Fibroblast of upper back skin (primary cell): ENCODE measurements at regions not wholly inside any gene's neighbourhood (a gene's known extent, or its start where the extent isn't known, plus 50 kb on each side); places are given as distances from the start of the nearest gene placed in this dataset.

Experiments
- DNase-seq: peaks from one replicate; pipeline ENCODE4 v3.0.0-alpha.2; 2013

DNA sequence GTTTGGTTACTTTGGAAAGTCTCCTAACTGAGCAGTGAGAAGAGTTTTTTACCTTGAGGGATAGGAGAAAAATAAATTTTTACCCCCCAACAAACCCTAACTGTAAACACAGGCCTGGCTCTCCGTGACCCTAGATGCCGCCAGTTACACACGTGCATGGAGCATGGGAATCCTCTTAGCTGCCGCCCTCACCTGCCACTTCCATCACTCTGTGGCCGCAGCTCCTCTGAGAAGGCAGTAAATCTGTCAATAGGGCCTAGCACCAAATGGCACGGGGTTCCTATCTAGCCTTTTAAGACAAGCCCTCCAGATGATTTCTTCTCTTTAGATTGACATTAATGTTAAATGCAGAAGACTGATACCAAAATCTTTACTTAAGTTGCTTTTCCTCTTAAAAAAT is 330.3 kb upstream of the FAM241A start:
- DNase-seq = no peak

DNA sequence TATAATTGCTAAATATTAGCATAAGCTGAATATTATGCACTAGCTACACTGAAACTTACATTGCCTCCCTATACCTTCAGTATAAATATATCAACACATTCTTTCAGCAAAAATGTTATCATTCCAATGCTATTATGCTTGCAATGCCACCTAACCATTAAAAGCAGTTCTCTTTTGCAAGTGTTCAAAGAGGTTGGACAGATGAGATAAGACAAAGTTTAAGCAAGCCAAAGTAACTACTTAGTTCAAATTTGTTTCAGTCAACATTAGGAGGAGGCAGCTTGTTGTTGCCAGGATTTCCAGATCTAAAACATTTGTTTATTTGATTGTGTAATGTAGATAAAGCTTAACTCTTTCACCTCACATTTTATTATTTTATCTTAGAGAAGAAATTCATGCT is 323.9 kb upstream of the FAM241A start:
- DNase-seq = no peak

DNA sequence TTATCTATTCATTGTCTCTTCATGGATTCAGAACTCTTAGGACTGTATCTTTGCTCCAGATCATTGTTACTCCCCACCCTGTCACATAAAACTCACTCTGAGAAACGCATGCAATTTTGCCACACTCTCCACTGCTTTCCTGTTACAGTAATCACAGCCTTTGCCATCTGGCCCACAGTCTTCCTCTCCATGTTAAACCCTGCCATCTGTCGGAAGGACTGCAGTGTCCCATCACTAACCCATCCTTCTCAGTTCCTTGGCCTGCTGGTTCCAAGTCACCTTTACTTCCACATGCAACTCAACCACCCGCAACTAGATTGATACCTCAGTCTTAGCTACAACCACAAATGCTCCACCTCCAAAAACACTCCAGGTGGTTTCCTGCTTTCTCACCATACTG is 308.7 kb upstream of the FAM241A start:
- no peak for DNase-seq

DNA sequence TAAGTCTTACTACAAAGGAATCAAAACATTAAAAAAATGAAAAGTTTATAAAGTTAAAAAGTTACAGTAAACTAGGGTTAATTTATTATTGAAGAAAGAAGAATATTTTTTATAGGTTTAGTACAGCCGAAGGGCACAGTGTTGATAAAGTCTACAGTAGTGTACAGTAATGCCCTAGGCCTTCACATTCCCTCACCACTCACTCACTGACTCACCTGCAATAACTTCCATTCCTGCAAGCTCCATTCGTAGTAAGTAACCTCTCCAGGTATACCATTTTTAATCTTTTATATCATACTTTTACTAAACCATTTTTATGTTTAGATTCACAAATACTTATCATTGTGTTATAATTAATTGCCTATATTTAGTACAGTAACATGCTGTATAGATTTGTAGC is 307.5 kb upstream of the FAM241A start:
- no peak for DNase-seq

DNA sequence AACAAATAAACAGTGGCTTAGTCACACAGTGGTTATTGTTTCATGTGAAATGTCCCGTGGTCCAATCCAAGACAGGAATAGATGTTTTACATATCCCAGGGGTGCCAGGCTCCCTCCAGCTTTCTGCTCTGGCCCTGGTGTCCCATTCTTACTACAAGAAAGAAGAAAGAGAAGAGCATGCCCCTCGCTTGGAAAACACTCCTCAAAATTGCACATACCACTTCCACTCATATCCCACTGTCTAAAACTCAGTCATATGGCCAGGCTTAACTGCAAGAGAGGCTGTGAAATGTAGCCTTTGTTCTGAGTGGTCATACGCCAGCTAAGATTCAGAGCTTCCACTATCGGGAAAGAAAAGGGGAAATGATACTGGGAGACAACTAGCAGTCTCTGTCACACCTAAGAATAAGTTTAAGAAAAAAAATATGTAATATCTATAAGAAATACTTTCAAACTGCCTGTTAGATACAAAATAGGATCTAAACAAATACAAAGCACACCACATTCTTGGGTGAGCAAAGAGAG is 306.8 kb upstream of the FAM241A start:
- DNase-seq = no peak

DNA sequence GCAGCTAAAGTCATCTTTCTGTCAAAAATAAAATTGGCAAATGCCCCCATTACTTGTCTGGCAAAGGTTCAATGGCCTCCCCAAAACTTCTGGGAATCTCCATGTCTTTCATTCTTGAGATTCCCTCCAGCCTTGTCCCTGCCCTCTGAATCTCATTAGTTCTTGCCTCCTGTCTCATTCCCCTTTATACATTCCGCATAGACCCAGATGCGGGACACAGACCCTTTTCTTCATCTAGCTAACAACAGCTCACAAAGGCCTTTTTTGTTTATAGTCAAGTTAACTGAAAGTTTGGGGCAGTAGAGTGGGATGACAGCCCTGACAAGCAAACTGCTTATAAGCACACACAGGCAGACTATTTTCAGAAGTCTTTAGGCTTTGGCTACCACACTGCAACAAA is 306.1 kb upstream of the FAM241A start:
- peak; percentile 20 for DNase-seq

DNA sequence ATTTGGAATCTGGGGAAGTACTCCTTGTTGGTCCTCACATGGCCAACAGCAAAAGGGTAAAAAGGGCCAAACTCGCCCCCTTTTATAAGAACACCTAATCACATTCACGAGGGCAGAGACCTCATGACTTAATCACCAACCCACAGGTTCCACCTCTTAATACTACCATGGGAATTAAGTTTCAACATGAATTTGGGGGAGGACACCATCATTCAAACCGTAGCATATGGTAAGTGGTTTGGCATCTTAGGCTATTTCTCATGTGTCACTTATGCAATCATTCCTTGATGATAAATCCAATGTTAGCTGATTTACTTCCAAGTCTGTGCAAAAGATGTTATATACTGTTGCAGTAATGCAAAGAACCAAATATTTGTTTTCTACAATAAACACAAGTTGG is 302.9 kb upstream of the FAM241A start:
- DNase-seq = no peak

DNA sequence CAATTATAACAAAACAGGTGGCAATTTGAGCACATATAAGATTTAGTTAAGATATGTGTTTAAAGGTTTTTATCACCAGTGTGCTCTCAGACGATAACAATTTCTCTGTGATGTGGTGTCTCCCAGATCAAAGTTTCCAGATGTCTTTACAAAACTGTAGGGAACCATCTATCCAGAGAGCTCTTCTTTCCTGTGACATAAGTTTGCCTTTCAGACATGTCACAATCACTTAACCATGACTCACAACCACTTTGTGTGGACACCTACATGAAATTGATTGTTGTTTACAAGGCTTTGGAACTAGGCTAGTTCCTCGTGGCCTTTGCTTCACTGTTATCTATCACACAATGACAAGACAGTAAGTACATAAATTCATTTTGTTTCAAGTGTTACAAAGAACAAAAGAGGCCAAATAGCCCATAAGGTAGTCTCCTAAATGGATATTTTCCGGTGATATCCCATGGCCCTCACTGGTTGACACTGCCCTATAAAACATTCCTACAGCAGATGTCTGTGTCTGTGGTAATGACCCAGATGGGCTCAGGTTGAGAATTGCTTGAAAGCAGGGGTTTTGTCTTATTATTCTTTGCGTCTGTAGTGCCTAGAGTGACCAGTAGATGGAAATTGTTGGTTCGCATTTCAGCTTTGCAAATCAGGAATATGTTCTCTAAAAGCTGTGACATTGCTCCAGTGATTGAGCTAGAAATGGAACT is 297.8 kb upstream of the FAM241A start:
- DNase-seq = no peak

DNA sequence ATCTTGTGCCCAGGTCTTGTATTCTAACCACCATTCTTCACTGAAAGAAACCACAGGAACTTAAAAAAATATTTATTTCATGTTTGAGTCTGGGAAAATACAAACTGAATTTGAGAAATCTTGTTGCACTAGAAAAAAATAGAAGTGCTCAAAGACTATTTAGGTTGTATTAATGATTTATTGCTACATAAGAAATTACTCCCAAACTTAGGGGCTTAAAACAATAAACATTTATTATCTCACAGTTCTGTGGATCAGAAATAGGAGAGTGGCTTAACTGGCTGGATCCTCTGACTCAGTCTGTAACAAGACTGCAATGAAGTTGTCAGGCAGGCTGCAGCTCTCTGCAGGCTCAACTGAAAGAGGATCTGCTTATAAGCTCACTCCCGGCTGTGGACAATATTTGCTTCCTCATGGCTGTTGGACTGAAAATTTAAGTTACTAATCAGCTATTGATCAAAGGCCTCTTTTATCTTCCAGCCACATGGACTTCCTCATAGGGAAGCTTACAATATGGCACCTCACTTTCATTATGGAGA is 295.4 kb upstream of the FAM241A start:
- peak; percentile 24 for DNase-seq

DNA sequence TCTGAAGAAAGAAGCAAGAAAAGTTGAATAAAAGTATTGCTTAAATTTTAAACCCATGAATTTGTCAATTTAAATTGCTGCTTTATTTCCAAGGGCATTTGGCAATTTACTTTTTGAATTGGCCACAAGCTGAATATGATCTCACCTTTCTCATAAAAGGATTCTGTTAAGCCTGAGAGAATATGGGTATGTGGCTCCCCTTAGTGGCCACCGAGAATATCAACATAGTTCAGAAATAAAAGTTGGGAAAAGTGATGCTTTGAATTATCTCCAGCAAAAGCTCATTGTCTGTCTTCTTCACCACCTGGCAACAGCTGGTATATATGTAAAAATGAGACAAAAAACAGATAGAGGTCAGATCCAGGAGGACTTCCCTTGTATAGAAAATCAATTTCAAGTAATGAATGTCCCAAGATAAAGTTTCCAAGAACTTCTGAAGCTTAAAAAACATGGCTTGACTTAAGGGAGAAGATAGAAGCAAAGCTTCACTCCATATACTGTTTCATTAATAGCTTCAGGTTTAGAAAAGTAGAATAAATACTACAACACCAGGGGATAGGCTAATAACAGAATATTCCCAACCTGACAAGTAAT is 290.7 kb upstream of the FAM241A start:
- DNase-seq = peak; percentile 56

DNA sequence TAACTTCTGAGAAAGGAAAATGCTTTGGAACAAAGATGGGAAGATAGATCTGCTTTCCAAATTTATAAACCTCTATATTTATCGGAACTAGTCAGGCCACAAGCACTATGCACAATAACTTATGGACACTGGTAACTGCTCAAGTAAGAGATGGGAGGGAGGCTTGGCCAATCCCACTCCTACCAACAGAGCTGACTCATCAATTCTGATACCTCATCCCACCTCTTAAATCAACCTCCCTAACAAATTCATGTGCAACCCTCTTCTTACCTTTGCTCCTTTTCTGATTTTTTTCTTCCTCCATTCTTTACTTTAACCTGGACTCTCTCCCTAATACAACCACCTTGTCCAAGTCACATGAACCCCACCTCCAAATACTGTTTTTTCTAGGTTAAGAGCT is 289.9 kb upstream of the FAM241A start:
- DNase-seq = no peak

DNA sequence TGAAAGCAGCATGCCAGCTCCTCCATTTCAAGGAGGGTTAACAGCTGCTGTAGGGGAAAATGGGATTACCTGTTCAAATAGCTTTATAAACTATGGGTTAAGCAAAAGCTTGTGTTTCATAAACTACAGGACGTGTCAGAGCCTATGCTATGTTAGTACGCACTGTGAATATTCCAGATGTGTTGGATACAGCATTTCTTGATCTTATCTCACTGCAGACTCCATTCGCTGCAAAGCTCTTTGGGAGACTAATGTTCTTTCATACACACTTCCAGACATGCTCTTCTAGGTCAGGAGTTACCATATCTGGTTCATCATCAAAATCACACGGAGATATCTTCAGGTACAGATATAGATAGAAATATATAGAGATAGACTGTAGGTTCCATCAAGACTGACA is 281.2 kb upstream of the FAM241A start:
- no peak for DNase-seq

DNA sequence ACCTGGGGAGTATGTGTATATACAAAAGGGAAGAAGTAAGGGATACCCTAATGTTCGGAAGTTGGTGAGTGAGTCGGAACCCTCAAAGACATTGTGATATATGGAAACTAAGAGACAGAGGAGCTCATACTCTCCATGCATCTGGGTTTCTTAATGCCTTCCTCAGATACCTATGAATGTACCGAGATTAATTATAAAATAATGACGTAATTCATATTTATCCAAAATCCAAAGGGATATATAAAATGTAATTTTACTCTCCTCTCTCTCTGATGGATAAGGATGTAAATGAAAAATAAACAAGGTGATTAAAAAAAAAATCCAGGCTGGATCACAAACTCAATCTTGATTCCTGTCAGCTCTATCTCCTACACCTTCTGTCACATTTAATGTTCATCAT is 275.9 kb upstream of the FAM241A start:
- DNase-seq = no peak

DNA sequence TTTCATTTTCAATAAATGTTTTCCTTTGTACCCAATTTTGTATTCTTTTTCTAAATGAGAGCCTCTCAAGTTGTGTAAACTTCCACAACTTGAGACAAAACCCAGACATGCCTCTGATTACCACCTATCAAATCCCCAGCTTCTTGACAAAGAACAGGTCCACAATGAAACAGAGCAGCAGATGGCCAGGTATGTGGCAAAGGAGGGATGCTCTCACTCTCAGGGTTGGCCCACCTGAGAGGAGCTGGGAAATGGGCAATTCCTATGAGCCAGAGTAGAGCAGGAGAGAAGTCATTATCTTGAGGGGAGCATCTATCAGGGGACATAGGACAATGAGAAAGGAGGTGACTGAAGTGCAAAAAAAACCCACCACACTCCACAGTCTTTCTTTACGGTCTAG is 273.5 kb upstream of the FAM241A start:
- no peak for DNase-seq

DNA sequence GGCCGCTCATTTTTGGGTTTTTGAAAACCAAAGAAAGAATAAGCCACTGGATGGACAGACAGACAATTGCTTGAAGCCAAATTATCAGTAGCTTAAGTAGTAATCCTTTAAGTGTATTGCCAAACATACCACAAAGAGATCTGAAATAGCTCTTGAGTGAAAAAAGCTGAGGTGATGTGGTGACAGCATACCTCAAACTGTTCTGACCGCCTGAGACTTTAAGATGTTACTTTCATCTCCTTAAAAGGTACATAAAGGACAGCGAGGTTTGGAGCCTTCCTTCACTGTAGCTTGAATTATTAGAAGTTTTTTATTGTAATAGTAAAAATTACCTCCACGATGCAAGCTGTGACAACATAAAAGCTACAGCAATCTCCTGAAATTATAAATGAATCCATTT is 271.5 kb upstream of the FAM241A start:
- DNase-seq = no peak

DNA sequence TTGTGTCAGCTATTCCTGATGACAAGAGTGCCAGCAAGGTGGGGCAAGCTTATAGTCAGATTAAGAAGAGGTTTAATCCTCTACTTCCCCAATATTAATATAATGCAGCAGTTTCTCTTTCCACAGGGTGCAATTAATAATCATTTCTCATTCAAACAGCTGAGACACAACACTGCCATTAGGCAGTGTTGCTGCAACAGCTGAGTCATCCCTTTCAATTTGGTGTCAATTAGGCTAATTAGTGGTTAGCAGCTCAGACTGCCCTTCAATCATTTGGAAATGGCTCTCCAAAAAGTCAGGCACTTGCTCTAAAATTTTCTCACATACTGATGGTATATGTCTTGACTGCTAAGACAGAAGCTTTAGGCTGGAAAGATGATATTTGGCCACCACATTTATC is 265.7 kb upstream of the FAM241A start:
- no peak for DNase-seq

DNA sequence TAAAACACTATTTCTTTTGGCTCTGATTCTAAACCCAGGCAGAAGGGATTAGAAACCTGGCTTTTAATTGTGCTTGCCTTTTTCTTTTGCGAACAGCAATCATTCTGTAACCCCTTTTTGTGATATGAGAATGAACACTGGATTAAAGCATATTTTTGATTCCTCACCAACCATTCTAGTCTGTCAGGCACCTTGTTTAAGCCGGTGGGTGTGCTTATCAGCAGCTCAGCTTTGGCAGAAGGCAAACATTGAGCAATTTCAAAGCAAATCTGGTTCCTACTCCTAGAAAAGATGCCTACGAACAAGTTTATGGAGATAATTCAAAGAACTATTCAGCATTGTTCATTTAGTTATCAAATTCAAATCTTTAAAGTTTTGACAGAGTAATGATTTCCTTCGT is 265.1 kb upstream of the FAM241A start:
- DNase-seq = no peak

DNA sequence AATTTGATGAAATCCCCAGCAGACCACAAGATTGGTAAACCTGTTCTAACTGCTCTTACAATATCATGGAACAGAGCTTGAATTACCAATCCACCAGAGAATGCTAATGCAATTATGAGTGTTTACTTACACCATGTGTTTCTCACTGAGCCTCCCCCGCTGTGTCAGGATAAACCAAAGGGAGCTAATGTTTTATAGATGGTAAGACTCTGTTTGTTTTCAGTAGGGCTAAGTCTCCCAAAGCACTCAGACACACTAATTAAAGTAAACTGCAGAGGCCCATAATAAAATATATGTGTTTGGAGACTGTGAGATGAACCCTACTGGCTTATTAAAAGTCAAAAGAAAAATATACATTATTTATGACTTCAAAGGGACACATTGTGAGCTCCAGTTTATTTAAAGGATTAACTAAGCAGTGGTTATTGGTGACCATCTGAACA is 261.7 kb upstream of the FAM241A start:
- DNase-seq = no peak

DNA sequence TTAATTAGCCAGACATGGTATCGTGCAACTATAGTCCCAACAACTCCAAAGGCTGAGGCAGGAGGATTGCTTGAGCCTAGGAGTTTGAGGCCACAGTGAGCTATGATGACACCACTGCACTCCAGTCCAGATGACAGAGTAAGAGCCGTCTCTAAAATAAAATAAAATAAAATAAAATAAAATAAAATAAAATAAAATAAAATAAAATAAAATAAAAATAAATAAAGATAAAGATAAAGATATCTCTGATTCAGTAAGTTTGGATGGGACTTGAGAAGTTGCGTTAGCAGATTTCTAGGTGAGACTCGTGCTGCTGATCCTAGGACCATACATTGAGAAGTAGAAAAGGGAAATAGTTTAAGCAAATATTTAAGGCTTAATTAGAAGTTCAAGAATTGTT is 254.8 kb upstream of the FAM241A start:
- DNase-seq = no peak

DNA sequence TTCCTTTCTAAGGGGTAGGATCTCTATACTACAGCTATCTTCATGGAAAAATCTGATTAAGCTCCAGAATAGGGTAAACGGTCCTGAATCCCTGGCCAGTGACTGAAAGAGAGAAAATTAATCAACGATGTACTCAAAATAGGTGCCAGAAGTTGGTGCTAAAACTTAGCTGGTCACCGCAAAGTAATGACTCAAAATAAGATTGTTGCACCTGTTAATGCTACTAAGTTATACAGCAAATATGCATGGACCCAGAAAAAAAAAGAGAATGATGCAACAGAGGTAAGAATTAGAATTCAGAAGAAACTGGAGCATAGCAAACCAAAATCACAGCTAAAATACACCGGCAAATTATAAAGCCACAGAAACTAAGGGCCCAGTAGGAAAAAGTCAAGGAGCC is 239.7 kb upstream of the FAM241A start:
- DNase-seq = no peak

DNA sequence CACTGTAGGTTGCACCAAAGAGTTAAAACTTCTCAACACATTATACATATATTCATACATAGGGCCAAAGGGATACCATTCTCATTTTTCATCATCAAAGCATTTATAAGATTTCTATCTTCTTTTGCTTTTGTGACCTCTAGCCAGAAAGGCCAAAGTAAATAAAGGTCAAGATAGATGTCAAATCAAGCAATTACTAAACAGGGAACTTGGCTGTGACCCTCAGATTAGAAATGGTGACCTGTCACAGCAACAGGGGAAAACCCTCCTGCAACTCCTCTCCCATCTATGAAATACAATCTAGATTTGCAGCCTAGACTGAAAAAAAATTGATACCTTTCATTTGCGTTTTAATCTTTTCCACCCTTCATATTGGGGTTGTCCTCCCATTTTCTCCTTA is 225.6 kb upstream of the FAM241A start:
- DNase-seq = no peak

DNA sequence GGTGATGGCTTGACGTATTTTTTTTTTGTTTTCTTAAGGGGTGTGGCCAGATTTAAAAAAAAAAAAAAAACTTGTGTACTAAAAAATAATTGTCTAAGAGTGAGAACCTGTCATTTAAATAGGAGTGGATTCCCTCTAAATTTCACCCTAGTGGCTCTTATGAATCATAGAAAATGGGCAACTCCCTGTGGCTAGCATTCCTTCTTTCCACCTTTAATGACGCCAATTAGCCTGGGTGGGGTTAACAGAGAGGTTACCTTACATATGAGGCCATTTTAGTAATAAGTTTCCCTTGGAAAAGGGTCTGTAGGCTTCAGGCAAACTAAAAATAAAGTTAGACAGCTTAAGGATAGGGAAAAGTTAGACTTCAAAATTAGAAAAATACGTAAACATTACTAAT is 223.5 kb upstream of the FAM241A start:
- DNase-seq = no peak

DNA sequence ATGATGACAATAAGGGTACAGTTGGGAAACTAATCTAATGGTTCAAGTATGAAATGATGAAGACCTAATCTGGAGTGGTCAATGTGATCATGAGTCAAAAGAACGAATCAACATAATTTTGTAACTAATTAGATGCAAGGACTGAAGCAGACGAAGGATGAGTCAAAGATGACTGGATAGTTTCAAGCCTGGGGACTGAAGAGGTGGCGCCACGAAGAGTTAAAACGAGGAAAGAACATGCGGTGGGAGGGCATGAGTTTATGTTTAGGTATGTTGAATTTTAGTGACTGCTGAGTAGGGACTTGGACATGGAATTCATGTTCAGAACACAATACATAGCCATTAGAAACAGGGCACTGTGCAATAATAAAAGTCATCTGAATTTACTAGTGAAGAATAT is 221.5 kb upstream of the FAM241A start:
- peak; percentile 64 for DNase-seq

DNA sequence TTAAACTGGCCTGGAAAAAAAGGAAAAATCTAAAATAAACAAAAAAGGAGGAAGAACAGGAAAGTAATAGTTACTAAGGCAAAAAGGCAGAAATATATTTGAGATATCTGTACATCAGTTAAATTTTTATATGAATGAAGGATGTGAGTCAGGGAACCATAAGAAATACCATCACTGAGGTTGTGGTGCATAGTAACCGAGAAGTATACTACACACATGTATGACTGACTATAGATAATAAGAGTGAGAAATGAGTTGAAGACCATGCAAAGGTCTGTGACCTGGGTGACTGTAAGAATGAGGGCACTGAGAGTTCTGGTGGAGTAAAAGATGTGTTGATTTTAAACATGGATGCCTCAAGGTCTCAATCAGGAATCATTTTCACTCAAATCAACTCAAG is 220.6 kb upstream of the FAM241A start:
- DNase-seq = no peak

DNA sequence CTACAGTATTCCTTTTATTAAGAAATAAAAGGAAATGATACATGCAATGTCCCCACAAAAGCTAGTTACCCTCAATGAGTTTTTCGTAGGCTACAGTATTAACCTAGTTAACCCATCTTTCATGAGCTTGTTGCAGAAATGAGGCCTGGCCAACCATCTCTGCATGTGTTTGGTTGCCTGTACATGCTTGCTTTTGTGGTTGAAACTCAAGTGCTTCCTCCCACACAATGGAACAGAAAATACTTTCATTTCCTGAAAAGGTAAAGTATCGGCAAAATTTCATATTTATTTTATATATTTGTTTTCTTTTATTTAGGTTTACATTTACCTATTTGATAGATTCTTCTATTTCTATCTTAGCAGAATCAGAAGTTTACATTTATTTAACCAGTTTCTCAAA is 214.6 kb upstream of the FAM241A start:
- DNase-seq = no peak
